H9 (cell line): ENCODE measurements at regions not wholly inside any gene's neighbourhood (a gene's known extent, or its start where the extent isn't known, plus 50 kb on each side); places are given as distances from the start of the nearest gene placed in this dataset.

Experiments used
- DNase-seq: peaks from one replicate; pipeline ENCODE4 v3.0.0-alpha.2; 2017
- H2AFZ ChIP-seq: one replicate; pipeline ENCODE4 v1.6.1; 2013; ENCODE audit warnings: mild to moderate bottlenecking, low read length, control low read depth, moderate library complexity
- H2AK5ac ChIP-seq: 2 replicates; pipeline ENCODE4 v1.6.1; 2013; ENCODE audit warnings: low read length, control low read depth, mixed read lengths; ENCODE audit not compliant: insufficient read length
- H2BK120ac ChIP-seq: one replicate; pipeline ENCODE4 v1.6.1; 2013; ENCODE audit warnings: low read depth, mild to moderate bottlenecking, low read length, control low read depth, inconsistent platforms; ENCODE audit not compliant: poor library complexity, severe bottlenecking
- H2BK12ac ChIP-seq: 2 replicates; pipeline ENCODE4 v1.6.1; 2013; ENCODE audit warnings: low read length, control low read depth, mixed read lengths, low read depth; ENCODE audit not compliant: insufficient read length
- H2BK15ac ChIP-seq: 2 replicates; pipeline ENCODE4 v1.6.1; 2013; ENCODE audit warnings: low read depth, low read length, control low read depth
- H2BK20ac ChIP-seq: one replicate; pipeline ENCODE4 v1.6.1; 2013; ENCODE audit warnings: low read depth, mild to moderate bottlenecking, low read length, control low read depth, inconsistent platforms; ENCODE audit not compliant: poor library complexity, severe bottlenecking
- H2BK5ac ChIP-seq: 2 replicates; pipeline ENCODE4 v1.6.1; 2013; ENCODE audit warnings: low read length, control low read depth, mixed read lengths; ENCODE audit not compliant: insufficient read length
- H3K14ac ChIP-seq: 2 replicates; pipeline ENCODE4 v1.6.1; 2013; ENCODE audit warnings: low read length, control low read depth; ENCODE audit not compliant: insufficient read depth
- H3K18ac ChIP-seq: 2 replicates; pipeline ENCODE4 v1.6.1; 2013; ENCODE audit warnings: low read depth, mild to moderate bottlenecking, mixed read lengths, low read length, control low read depth; ENCODE audit not compliant: insufficient read length
- H3K23ac ChIP-seq: 2 replicates; pipeline ENCODE4 v1.6.1; 2013; ENCODE audit warnings: low read length, control low read depth, mixed read lengths, low read depth; ENCODE audit not compliant: insufficient read length
- H3K23me2 ChIP-seq: 2 replicates; pipeline ENCODE4 v1.6.1; 2013; ENCODE audit warnings: low read depth, mild to moderate bottlenecking, mixed read lengths, low read length, control low read depth; ENCODE audit not compliant: insufficient read length, poor library complexity, severe bottlenecking
- H3K27ac ChIP-seq: 2 replicates; pipeline ENCODE4 v1.5.1; 2013; ENCODE audit warnings: low read length, control low read depth, mixed read lengths, low read depth; ENCODE audit not compliant: insufficient read length
- H3K27me3 ChIP-seq: 2 replicates; pipeline ENCODE4 v1.6.1; 2013; ENCODE audit warnings: low read length, control low read depth, inconsistent platforms; ENCODE audit not compliant: insufficient read depth
- H3K4ac ChIP-seq: 2 replicates; pipeline ENCODE4 v1.6.1; 2013; ENCODE audit warnings: low read depth, mild to moderate bottlenecking, control low read depth, inconsistent platforms, low read length, moderate library complexity
- H3K4me1 ChIP-seq: 2 replicates; pipeline ENCODE4 v1.6.1; 2013; ENCODE audit warnings: low read length, control low read depth, inconsistent platforms; ENCODE audit not compliant: insufficient read depth
- H3K4me2 ChIP-seq: 2 replicates; pipeline ENCODE4 v1.6.1; 2013; ENCODE audit warnings: low read length, control low read depth, mixed read lengths; ENCODE audit not compliant: insufficient read length, insufficient read depth
- H3K56ac ChIP-seq: 2 replicates; pipeline ENCODE4 v1.6.1; 2013; ENCODE audit warnings: low read depth, mild to moderate bottlenecking, mixed read lengths, low read length, control low read depth; ENCODE audit not compliant: insufficient read length
- H3K79me1 ChIP-seq: 2 replicates; pipeline ENCODE4 v1.6.1; 2013; ENCODE audit warnings: low read depth, mild to moderate bottlenecking, moderate library complexity, low read length, control low read depth, inconsistent platforms; ENCODE audit not compliant: insufficient read depth, poor library complexity, severe bottlenecking
- H3K79me2 ChIP-seq: 2 replicates; pipeline ENCODE4 v1.6.1; 2013; ENCODE audit warnings: low read length, control low read depth, inconsistent platforms; ENCODE audit not compliant: insufficient read depth
- H3K9ac ChIP-seq: 2 replicates; pipeline ENCODE4 v1.6.1; 2013; ENCODE audit warnings: low read length, control low read depth, mixed read lengths; ENCODE audit not compliant: insufficient read length; ENCODE audit errors: extremely low read depth
- H3K9me3 ChIP-seq: one replicate; pipeline ENCODE4 v1.6.1; 2013; ENCODE audit warnings: low read depth, low read length, inconsistent platforms; ENCODE audit not compliant: control insufficient read depth
- H3T11ph ChIP-seq: one replicate; pipeline ENCODE4 v1.6.1; 2013; ENCODE audit warnings: mild to moderate bottlenecking, low read length, control low read depth, inconsistent platforms
- H4K20me1 ChIP-seq: one replicate; pipeline ENCODE4 v1.6.1; 2013; ENCODE audit not compliant: control insufficient read depth, insufficient read length, insufficient read depth
- H4K5ac ChIP-seq: 2 replicates; pipeline ENCODE4 v1.6.1; 2013; ENCODE audit warnings: low read depth, mild to moderate bottlenecking, mixed read lengths, low read length, control low read depth; ENCODE audit not compliant: insufficient read length
- H4K8ac ChIP-seq: replicated peaks from 2 replicates; pipeline ENCODE4 v1.6.1; 2013; ENCODE audit warnings: low read length, control low read depth, mixed read lengths, low read depth; ENCODE audit not compliant: insufficient read length
- H4K91ac ChIP-seq: 2 replicates; pipeline ENCODE4 v1.6.1; 2013; ENCODE audit warnings: low read depth, mild to moderate bottlenecking, moderate library complexity, mixed read lengths, low read length, control low read depth; ENCODE audit not compliant: insufficient read length
- H3K27ac Mint-ChIP-seq, 3 experiments: 2 replicates in 2 of 3; 3 replicates in 1 of 3; pipeline ENCODE4 v1.8.0; 2020 to 2021; ENCODE audit warnings: mixed read lengths in 3 of 3, mild to moderate bottlenecking in 1 of 3, moderate library complexity in 1 of 3
- H3K27me3 Mint-ChIP-seq: 2 replicates; pipeline ENCODE4 v1.8.0; 2021; ENCODE audit warnings: low read depth, mild to moderate bottlenecking, moderate library complexity, mixed read lengths
- H3K36me3 Mint-ChIP-seq, 3 experiments: 2 replicates in 2 of 3; 3 replicates in 1 of 3; pipeline ENCODE4 v1.8.0; 2020 to 2021; ENCODE audit warnings: low read depth in 3 of 3, mixed read lengths in 3 of 3; ENCODE audit not compliant: insufficient read depth in 1 of 3
- H3K4me1 Mint-ChIP-seq, 2 experiments: 2 replicates each; pipeline ENCODE4 v1.8.0; 2020; ENCODE audit warnings: mixed read lengths in 2 of 2
- H3K4me3 Mint-ChIP-seq, 2 experiments: 2 replicates in 1 of 2; 3 replicates in 1 of 2; pipeline ENCODE4 v1.8.0; 2020 to 2021; ENCODE audit warnings: mild to moderate bottlenecking in 2 of 2, mixed read lengths in 2 of 2, moderate library complexity in 1 of 2
- H3K9me3 Mint-ChIP-seq, 2 experiments: 2 replicates in 1 of 2; 3 replicates in 1 of 2; pipeline ENCODE4 v1.8.0; 2020; ENCODE audit warnings: mild to moderate bottlenecking in 2 of 2, mixed read lengths in 2 of 2, moderate library complexity in 1 of 2
- WGBS: extraction: QIAGEN DNeasy Blood & Tissue Kit; methylation state at CpG from one replicate; pipeline ENCODE4 v1.1.7; 2013; ENCODE audit warnings: missing lambda C conversion rate, low lambda C conversion rate, mixed read lengths; ENCODE audit not compliant: insufficient read length; ENCODE audit errors: extremely low coverage; 5-methylcytosine and 5-hydroxymethylcytosine counted together
- TF ChIP-seq, protein P1 (sequence below): fragments of 200-600 bp; sonication (generic); conservative IDR thresholded peaks from 3 replicates; pipeline ENCODE4 v1.8.0; 2021; ENCODE audit warnings: antibody characterized with exemption, mild to moderate bottlenecking

- Histone ChIP-seq H3K4me1 (no peaks in the 10 kb centered on the region), H3K23ac (no peak overlapping the region), H3K14ac (no peak overlapping the region), H3T11ph (no peak overlapping the region), H2BK15ac (no peak overlapping the region), H3K27me3 (no peaks in the 10 kb centered on the region), H3K4me2 (no peak overlapping the region), H4K91ac (no peak overlapping the region), H4K5ac (no peak overlapping the region), H3K9me3 (no peaks in the 10 kb centered on the region), H2BK5ac (no peak overlapping the region), H3K56ac (no peak overlapping the region), H2AK5ac (no peak overlapping the region), H3K9ac (no peak overlapping the region), H3K18ac (no peak overlapping the region), H3K4ac (no peak overlapping the region), H2BK120ac (no peak overlapping the region), H3K27ac (no peak overlapping the region), H3K23me2 (no peaks in the 10 kb centered on the region), H2BK20ac (no peak overlapping the region), H4K8ac (no peak overlapping the region), H2BK12ac (no peak overlapping the region), H3K79me2 (no peaks in the 10 kb centered on the region), H4K20me1 (no peaks in the 10 kb centered on the region), H2AFZ (no peak overlapping the region), H3K79me1 (no peaks in the 10 kb centered on the region)
- no CpG with 5 or more reads among the region's 5 CpGs for WGBS
- Mint-ChIP-seq H3K4me1 (peaks cover 5 to 7% of the 10 kb centered on the region in 2 experiments), H3K27me3 (no peaks in the 10 kb centered on the region; the same call in none of the 2 replicates), H3K27ac (no peak overlapping the region), H3K36me3 (no peaks in the 10 kb centered on the region; a peak in 1 of 7 replicates), H3K9me3 (no peaks in the 10 kb centered on the region), H3K4me3 (no peak overlapping the region)
- TF ChIP-seq, protein P1, sequence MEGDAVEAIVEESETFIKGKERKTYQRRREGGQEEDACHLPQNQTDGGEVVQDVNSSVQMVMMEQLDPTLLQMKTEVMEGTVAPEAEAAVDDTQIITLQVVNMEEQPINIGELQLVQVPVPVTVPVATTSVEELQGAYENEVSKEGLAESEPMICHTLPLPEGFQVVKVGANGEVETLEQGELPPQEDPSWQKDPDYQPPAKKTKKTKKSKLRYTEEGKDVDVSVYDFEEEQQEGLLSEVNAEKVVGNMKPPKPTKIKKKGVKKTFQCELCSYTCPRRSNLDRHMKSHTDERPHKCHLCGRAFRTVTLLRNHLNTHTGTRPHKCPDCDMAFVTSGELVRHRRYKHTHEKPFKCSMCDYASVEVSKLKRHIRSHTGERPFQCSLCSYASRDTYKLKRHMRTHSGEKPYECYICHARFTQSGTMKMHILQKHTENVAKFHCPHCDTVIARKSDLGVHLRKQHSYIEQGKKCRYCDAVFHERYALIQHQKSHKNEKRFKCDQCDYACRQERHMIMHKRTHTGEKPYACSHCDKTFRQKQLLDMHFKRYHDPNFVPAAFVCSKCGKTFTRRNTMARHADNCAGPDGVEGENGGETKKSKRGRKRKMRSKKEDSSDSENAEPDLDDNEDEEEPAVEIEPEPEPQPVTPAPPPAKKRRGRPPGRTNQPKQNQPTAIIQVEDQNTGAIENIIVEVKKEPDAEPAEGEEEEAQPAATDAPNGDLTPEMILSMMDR: no peak
- DNase-seq: no peak
These were observed 186.0 kb upstream of the RAB6C start for GRCh38 chr2:129793431-129793902.
